ENCODE measurements at regions not wholly inside any gene's neighbourhood (a gene's known extent, or its start where the extent isn't known, plus 50 kb on each side); places are given as distances from the start of the nearest gene placed in this dataset.

- no peaks in the 10 kb centered on the region for H3K9me3 ChIP-seq
- DNase-seq (no peak), ATAC-seq (no peak)
- in situ Hi-C loops (cut with MboI; ENCODE audit: low sequenced_read_pairs in 4 of 4) = no loop called here
- no peaks in the 10 kb centered on the region for H3K4me1 ChIP-seq
- intact Hi-C loops (cut with DNase I; ENCODE audit: low total_unique reads) = no loop called here
- no peak for TF ChIP-seq CTCF (IDR thresholded peaks at IDR 0.05 in 4 of 5, conservative IDR thresholded peaks at IDR 0.05 in 1 of 5)
- TF ChIP-seq POLR2A (IDR thresholded peaks at IDR 0.05) = no peak
- H3K36me3 ChIP-seq = no peaks in the 10 kb centered on the region
- H3K27me3 ChIP-seq = no peaks in the 10 kb centered on the region
- H3K27ac ChIP-seq = no peak overlapping the region
- no peak overlapping the region for H3K4me3 ChIP-seq
These were observed 829.1 kb downstream of the PCDH7 start for GRCh38 chr4:31549256-31549655.

- Histone ChIP-seq H3K4me3 (no peak overlapping the region), H3K4me1 (no peaks in the 10 kb centered on the region), H3K27ac (no peak overlapping the region), H3K36me3 (no peaks in the 10 kb centered on the region), H3K27me3 (no peaks in the 10 kb centered on the region), H3K9me3 (no peaks in the 10 kb centered on the region)
- no peak for DNase-seq
- TF ChIP-seq POLR2A (IDR thresholded peaks at IDR 0.05) (no peak), CTCF (IDR thresholded peaks at IDR 0.05 in 4 of 5, conservative IDR thresholded peaks at IDR 0.05 in 1 of 5) (no peak)
- intact Hi-C loops (cut with DNase I; ENCODE audit: low total_unique reads) (no loop called here), in situ Hi-C loops (cut with MboI; ENCODE audit: low sequenced_read_pairs in 4 of 4) (no loop called here)
- ATAC-seq = no peak
These were observed 837.3 kb downstream of the PCDH7 start for GRCh38 chr4:31557437-31557836.

GRCh38 chr4:31573554-31573953 is 853.4 kb downstream of the PCDH7 start:
- DNase-seq = no peak

GRCh38 chr4:31575504-31575903 is 855.3 kb downstream of the PCDH7 start:
- Histone ChIP-seq H3K4me1 (no peaks in the 10 kb centered on the region), H3K4me3 (no peak overlapping the region), H3K27me3 (no peaks in the 10 kb centered on the region), H3K9me3 (no peaks in the 10 kb centered on the region), H3K27ac (no peak overlapping the region), H3K36me3 (no peaks in the 10 kb centered on the region)
- in situ Hi-C loops (cut with MboI; ENCODE audit: low sequenced_read_pairs in 4 of 4) (no loop called here), intact Hi-C loops (cut with DNase I; ENCODE audit: low total_unique reads) (no loop called here)
- TF ChIP-seq POLR2A (IDR thresholded peaks at IDR 0.05) = no peak
- no peak for TF ChIP-seq CTCF (IDR thresholded peaks at IDR 0.05 in 4 of 5, conservative IDR thresholded peaks at IDR 0.05 in 1 of 5)
- DNase-seq (no peak), ATAC-seq (no peak)

More at GRCh38 chr4:31573554-31573953, 853.4 kb downstream of the PCDH7 start:
- Histone ChIP-seq H3K4me3 (no peak overlapping the region), H3K4me1 (no peaks in the 10 kb centered on the region), H3K27me3 (no peaks in the 10 kb centered on the region), H3K36me3 (no peaks in the 10 kb centered on the region), H3K27ac (no peak overlapping the region), H3K9me3 (no peaks in the 10 kb centered on the region)
- in situ Hi-C loops (cut with MboI; ENCODE audit: low sequenced_read_pairs in 4 of 4) (no loop called here), intact Hi-C loops (cut with DNase I; ENCODE audit: low total_unique reads) (no loop called here)
- ATAC-seq = no peak
- no peak for TF ChIP-seq CTCF (IDR thresholded peaks at IDR 0.05 in 4 of 5, conservative IDR thresholded peaks at IDR 0.05 in 1 of 5)
- TF ChIP-seq POLR2A (IDR thresholded peaks at IDR 0.05) = no peak

- no peak overlapping the region for H3K4me3 ChIP-seq
- H3K27me3 ChIP-seq = no peaks in the 10 kb centered on the region
- no peaks in the 10 kb centered on the region for H3K4me1 ChIP-seq
- DNase-seq = no peak
- H3K9me3 ChIP-seq = no peaks in the 10 kb centered on the region
- H3K27ac ChIP-seq = no peak overlapping the region
- H3K36me3 ChIP-seq = no peaks in the 10 kb centered on the region
- TF ChIP-seq POLR2A (IDR thresholded peaks at IDR 0.05) = no peak
- no peak for TF ChIP-seq CTCF (IDR thresholded peaks at IDR 0.05 in 4 of 5, conservative IDR thresholded peaks at IDR 0.05 in 1 of 5)
- in situ Hi-C loops (cut with MboI; ENCODE audit: low sequenced_read_pairs in 4 of 4) (no loop called here), intact Hi-C loops (cut with DNase I; ENCODE audit: low total_unique reads) (no loop called here)
- ATAC-seq = no peak
These were observed 860.7 kb downstream of the PCDH7 start for GRCh38 chr4:31580843-31581242.
